Activated B cell treated with CpG ODN at 0.5 μM for 24 hours (primary cell): ENCODE measurements at regions not wholly inside any gene's neighbourhood (a gene's known extent, or its start where the extent isn't known, plus 50 kb on each side); places are given as distances from the start of the nearest gene placed in this dataset.

Experiments used
- ATAC-seq: fragments of 200-7000 bp; cut with Tn5 transposase; one replicate; pipeline ENCODE4 v1.10.0; 2021; ENCODE audit warnings: low read depth, mild to moderate bottlenecking, moderate library complexity
- CTCF ChIA-PET: fragments of 350-600 bp; sonication (Branson Sonifier 250); formaldehyde crosslinking; loops from one replicate; lab custom pipeline; 2021; ENCODE audit warnings: antibody characterized with exemption; lab: Charles Lee
- POLR2A ChIA-PET: fragments of 350-600 bp; sonication (Branson Sonifier 250); formaldehyde crosslinking; loops from one replicate; lab custom pipeline; 2021; ENCODE audit warnings: antibody characterized with exemption; lab: Charles Lee
- DNase-seq: peaks from one replicate; pipeline ENCODE4 v3.0.0; 2022
- H3K27ac Mint-ChIP-seq: one replicate; pipeline ENCODE4 v1.8.0; 2020; ENCODE audit warnings: mixed read lengths
- H3K27me3 Mint-ChIP-seq: one replicate; pipeline ENCODE4 v1.8.0; 2021; ENCODE audit warnings: mixed read lengths
- H3K36me3 Mint-ChIP-seq: one replicate; pipeline ENCODE4 v1.8.0; 2021; ENCODE audit warnings: low read depth, mixed read lengths
- H3K4me1 Mint-ChIP-seq: one replicate; pipeline ENCODE4 v1.8.0; 2021; ENCODE audit warnings: mixed read lengths
- H3K4me3 Mint-ChIP-seq: one replicate; pipeline ENCODE4 v1.8.0; 2020; ENCODE audit warnings: mild to moderate bottlenecking, mixed read lengths
- H3K9me3 Mint-ChIP-seq: one replicate; pipeline ENCODE4 v1.8.0; 2020; ENCODE audit warnings: mixed read lengths
- CTCF ChIP-seq: fragments of 200-600 bp; IDR thresholded peaks from one replicate; pipeline ENCODE4 v1.8.0; 2022; ENCODE audit warnings: antibody characterized with exemption, mild to moderate bottlenecking
- intact Hi-C: fragments of 100-400 bp; cut with micrococcal nuclease; formaldehyde crosslinking; loops from one replicate; pipeline ENCODE4 v1.15.1; 2024

GRCh38 chr4:183801457-183802165 lies 103.5 kb upstream of the STOX2 start:
- ATAC-seq: no peak
- H3K4me1 Mint-ChIP-seq: peaks cover 12% of the 10 kb centered on the region
- no peaks in the 10 kb centered on the region for H3K36me3 Mint-ChIP-seq
- H3K27ac Mint-ChIP-seq: no peak overlapping the region
- TF ChIP-seq CTCF: no peak
- intact Hi-C loops: no loop called here
- ChIA-PET POLR2A (no interaction called here), CTCF (no interaction called here)
- no peak for DNase-seq
- peaks cover 36% of the 10 kb centered on the region for H3K27me3 Mint-ChIP-seq
- H3K4me3 Mint-ChIP-seq: no peak overlapping the region
- H3K9me3 Mint-ChIP-seq: peaks cover 3% of the 10 kb centered on the region

GRCh38 chr4:183806341-183806740 lies 98.8 kb upstream of the STOX2 start:
- Mint-ChIP-seq H3K4me1 (no peaks in the 10 kb centered on the region), H3K36me3 (no peaks in the 10 kb centered on the region), H3K27me3 (peaks cover 13% of the 10 kb centered on the region), H3K9me3 (peaks cover 6% of the 10 kb centered on the region), H3K4me3 (no peak overlapping the region), H3K27ac (no peak overlapping the region)
- TF ChIP-seq CTCF: no peak
- no peak for ATAC-seq
- ChIA-PET POLR2A (no interaction called here), CTCF (no interaction called here)
- intact Hi-C loops: no loop called here
- no peak for DNase-seq

- no peak for DNase-seq
- TF ChIP-seq CTCF: no peak
- Mint-ChIP-seq H3K4me1 (no peaks in the 10 kb centered on the region), H3K9me3 (peaks cover 6% of the 10 kb centered on the region), H3K4me3 (no peak overlapping the region), H3K36me3 (no peaks in the 10 kb centered on the region), H3K27ac (no peak overlapping the region), H3K27me3 (peaks cover 8% of the 10 kb centered on the region)
- POLR2A ChIA-PET: no interaction called here
- intact Hi-C loops: no loop called here
- no peak for ATAC-seq
- CTCF ChIA-PET: no interaction called here
Measured at GRCh38 chr4:183807420-183808096, 97.5 kb upstream of the STOX2 start.

- Mint-ChIP-seq H3K27ac (no peak overlapping the region), H3K36me3 (no peaks in the 10 kb centered on the region), H3K4me3 (no peak overlapping the region), H3K9me3 (peaks cover 3% of the 10 kb centered on the region), H3K27me3 (peaks cover 5% of the 10 kb centered on the region), H3K4me1 (no peaks in the 10 kb centered on the region)
- POLR2A ChIA-PET: no interaction called here
- no peak for DNase-seq
- no peak for TF ChIP-seq CTCF
- ATAC-seq: no peak
- CTCF ChIA-PET: no interaction called here
- intact Hi-C loops: no loop called here
Measured at GRCh38 chr4:183808097-183808456, 97.0 kb upstream of the STOX2 start.

GRCh38 chr4:183812567-183812966 lies 92.5 kb upstream of the STOX2 start:
- Mint-ChIP-seq H3K36me3 (no peaks in the 10 kb centered on the region), H3K4me1 (no peaks in the 10 kb centered on the region), H3K4me3 (no peak overlapping the region), H3K27me3 (peaks cover 13% of the 10 kb centered on the region), H3K9me3 (peaks cover 8% of the 10 kb centered on the region), H3K27ac (no peak overlapping the region)
- intact Hi-C loops: no loop called here
- CTCF ChIA-PET: no interaction called here
- TF ChIP-seq CTCF: no peak
- ATAC-seq (no peak), DNase-seq (no peak)
- POLR2A ChIA-PET: no interaction called here
